ENCODE measurements at regions not wholly inside any gene's neighbourhood (a gene's known extent, or its start where the extent isn't known, plus 50 kb on each side); places are given as distances from the start of the nearest gene placed in this dataset.

DNA sequence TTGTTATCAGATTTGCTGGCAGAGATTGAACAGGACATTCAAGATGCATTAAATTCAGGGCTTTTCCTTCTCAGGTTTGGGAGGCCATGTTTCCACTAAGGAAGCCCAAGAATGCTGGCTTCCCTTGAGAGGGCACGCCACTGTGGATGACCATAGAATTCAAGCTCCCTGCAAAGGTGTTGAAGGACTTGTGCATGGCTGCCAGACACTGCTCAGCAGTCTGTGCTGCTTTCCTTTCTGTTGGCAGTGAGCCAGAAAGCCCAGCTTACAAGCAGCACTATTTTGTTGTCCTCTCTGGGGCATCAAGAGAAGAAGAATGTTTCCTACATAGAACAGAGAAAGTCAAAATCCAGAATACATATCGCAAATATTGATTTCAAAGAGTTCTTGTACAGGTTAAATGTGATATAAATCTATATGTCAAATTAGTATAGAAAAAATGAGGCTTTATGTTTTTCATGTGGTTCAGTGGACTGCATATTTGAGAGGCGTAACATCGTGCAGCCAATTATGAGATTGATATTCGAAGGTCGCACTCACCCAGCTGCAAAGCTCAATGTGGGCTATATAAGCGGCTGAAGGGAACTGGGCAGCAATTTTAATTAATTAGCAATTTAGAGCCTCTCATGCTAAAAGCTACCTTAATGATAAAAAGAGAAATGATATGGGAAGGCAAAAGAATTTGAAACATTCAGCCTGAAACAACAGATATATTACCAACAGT, 103.1 kb upstream of the ISL1 start:
- DNase-seq: no peak

GRCh38 chr5:51286046-51286445, 97.2 kb upstream of the ISL1 start:
- no peak for DNase-seq

GRCh38 chr5:51302343-51302742, 80.9 kb upstream of the ISL1 start:
- DNase-seq: no peak

DNA sequence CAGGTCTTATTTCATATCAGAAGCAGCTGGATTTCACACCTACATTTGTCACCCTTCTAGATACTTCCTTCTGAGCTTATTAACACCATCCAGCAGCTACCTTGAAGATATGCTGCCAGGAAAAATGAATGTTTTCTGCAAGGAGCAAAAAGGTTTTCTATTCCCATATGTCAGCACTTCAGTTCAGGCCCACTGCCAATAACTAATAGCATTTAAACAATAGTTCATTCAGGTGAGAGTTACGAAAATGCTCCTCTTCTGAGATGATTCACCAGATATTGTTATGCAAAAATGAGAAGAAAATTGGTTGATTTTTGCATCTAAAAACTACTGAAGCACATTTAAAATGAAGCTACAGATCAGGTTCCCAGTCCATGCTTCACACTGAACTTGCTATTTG, 56.4 kb upstream of the ISL1 start:
- DNase-seq: no peak

Data from activated naive CD4-positive, alpha-beta T cell treated with Interleukin-2 at 50 U/mL for 16 hours (primary cell).